ENCODE measurements at regions not wholly inside any gene's neighbourhood (a gene's known extent, or its start where the extent isn't known, plus 50 kb on each side); places are given as distances from the start of the nearest gene placed in this dataset.
"Not testable (repeated sequence)": the region's sequence is repeated elsewhere in the genome, so short reads cannot be mapped to it uniquely, and the experiment has no call there.

DNA sequence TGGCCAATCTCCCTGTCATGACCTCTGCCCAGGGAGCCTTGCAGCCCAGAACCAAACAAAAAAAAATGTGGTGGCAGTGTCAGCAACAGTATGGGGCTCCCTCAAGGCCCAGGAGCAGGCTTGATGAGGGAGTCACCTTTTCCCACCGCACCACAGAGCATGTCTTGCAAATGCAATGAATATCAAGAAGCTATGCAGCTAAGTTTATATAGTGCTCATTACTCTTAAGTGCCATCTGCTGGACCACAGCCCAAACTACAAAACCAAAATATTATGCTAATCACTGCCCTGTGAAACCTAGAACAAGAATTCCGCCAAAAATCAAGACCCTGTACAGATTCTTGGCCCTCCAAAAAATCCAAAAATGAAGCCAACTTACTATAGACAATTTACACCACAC lies 65.9 kb downstream of the PABPC5 start:
- peak; percentile 0 for DNase-seq (ENCODE audit: low read depth)
- not testable (repeated sequence) for H3K4me3 ChIP-seq (ENCODE audit: low read depth, low read length)

DNA sequence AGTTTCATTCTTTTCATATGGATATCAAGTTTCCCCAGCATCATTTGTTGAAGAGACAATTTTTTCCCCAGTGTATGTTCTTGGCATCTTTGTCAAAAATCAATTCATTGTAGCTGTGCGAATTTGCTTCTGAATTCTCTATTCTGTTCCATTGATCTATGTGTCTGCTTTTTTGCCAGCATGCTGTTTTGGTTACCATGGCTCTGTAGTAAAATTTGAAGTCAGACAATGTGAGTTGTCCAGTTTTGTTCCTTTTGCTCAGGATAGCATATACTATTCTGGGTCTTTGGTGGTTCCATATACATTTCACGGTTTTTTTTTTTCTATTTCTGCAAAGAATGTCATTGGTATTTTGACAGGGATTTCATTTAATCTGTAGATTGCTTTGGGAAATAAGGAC lies 95.6 kb downstream of the PABPC5 start:
- not testable (repeated sequence) for DNase-seq (ENCODE audit: low read depth); H3K4me3 ChIP-seq (ENCODE audit: low read depth, low read length)

GRCh38 chrX:91563127-91563526 lies 128.5 kb downstream of the PABPC5 start:
- not testable (repeated sequence) for H3K4me3 ChIP-seq (ENCODE audit: low read depth, low read length)

More at GRCh38 chrX:91563127-91563526, 128.5 kb downstream of the PABPC5 start:
- DNase-seq (ENCODE audit: low read depth) = not testable (repeated sequence)
